WTC11 (cell line): ENCODE measurements at regions not wholly inside any gene's neighbourhood (a gene's known extent, or its start where the extent isn't known, plus 50 kb on each side); places are given as distances from the start of the nearest gene placed in this dataset.

Experiments
- IRF2 ChIP-seq: sonication (generic); formaldehyde crosslinking; IDR thresholded peaks from 2 replicates; pipeline ENCODE4 v1.8.0; 2022; ENCODE audit warnings: low read depth, missing genetic modification reagents, borderline replicate concordance
- JUN ChIP-seq: sonication (generic); formaldehyde crosslinking; IDR thresholded peaks from 2 replicates; pipeline ENCODE4 v1.8.0; 2023; ENCODE audit warnings: mild to moderate bottlenecking, missing genetic modification reagents
- TF ChIP-seq, protein P1 (sequence below): fragments of 200-600 bp; IDR thresholded peaks from 2 replicates; pipeline ENCODE4 v1.8.0; 2022; ENCODE audit warnings: antibody characterized with exemption

DNA sequence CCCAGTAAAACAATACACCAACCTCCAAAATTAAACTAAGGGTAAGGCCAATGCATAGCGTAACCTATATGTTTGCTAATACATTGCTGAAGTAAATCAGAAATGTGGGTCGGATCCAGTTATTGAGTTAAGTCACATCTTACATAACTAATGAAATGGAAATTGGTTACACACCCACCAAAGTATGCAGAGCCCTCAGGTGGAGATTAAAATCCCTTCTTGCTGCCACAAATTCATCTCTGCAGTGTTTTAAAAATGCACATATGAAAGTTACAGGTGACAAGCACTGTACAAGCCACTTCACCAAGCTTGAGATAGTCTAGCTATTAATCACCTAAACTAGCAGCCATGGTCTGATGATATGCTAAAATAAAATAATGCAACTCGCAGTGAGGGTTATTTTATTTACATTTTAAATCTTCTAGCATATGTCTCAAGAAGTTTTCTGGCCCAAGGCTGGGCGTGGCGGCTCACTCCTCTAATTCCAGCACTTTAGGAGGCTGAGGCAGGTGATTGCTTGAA lies 130.6 kb downstream of the AQP9 start:
- TF ChIP-seq, protein P1, sequence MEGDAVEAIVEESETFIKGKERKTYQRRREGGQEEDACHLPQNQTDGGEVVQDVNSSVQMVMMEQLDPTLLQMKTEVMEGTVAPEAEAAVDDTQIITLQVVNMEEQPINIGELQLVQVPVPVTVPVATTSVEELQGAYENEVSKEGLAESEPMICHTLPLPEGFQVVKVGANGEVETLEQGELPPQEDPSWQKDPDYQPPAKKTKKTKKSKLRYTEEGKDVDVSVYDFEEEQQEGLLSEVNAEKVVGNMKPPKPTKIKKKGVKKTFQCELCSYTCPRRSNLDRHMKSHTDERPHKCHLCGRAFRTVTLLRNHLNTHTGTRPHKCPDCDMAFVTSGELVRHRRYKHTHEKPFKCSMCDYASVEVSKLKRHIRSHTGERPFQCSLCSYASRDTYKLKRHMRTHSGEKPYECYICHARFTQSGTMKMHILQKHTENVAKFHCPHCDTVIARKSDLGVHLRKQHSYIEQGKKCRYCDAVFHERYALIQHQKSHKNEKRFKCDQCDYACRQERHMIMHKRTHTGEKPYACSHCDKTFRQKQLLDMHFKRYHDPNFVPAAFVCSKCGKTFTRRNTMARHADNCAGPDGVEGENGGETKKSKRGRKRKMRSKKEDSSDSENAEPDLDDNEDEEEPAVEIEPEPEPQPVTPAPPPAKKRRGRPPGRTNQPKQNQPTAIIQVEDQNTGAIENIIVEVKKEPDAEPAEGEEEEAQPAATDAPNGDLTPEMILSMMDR = no peak
- TF ChIP-seq JUN (CRISPR knock-in tag) (no peak), IRF2 (no peak)
